GM12878 (cell line): ENCODE measurements at regions not wholly inside any gene's neighbourhood (a gene's known extent, or its start where the extent isn't known, plus 50 kb on each side); places are given as distances from the start of the nearest gene placed in this dataset.

Experiments
- ATAC-seq: fragments of 200-7000 bp; cut with Tn5 transposase; 3 replicates; pipeline ENCODE4 v1.9.1; 2020; ENCODE audit warnings: mild to moderate bottlenecking, moderate library complexity
- BruUV-seq: library from RNA; stranded (reverse); fragments of 400-500 nt; replicated peaks from 2 replicates; lab custom pipeline; 2021; lab: Mats Ljungman, UMichigan
- CTCF ChIA-PET: fragments of 300-600 bp; sonication (Branson Sonifier 250); formaldehyde crosslinking; extraction: SDS; loops from one replicate; lab custom pipeline; 2021; ENCODE audit warnings: inconsistent platforms; lab: Yijun Ruan, JAX
- POLR2A ChIA-PET: fragments of 350-600 bp; formaldehyde crosslinking; extraction: SDS; loops from one replicate; lab custom pipeline; 2021; ENCODE audit warnings: inconsistent platforms; lab: Charles Lee
- RAD21 ChIA-PET: fragments of 300-600 bp; sonication (Branson Sonifier 250); formaldehyde crosslinking; loops from one replicate; lab custom pipeline; 2023; ENCODE audit warnings: antibody characterized with exemption; ENCODE audit not compliant: unreplicated experiment; lab: Charles Lee
- SMC1A ChIA-PET: fragments of 300-600 bp; sonication (Branson Sonifier 250); formaldehyde crosslinking; loops from one replicate; lab custom pipeline; 2023; ENCODE audit not compliant: unreplicated experiment, uncharacterized antibody; lab: Charles Lee
- DNase-seq: peaks from one replicate; pipeline ENCODE4 v3.0.0-alpha.2; 2011; ENCODE audit warnings: low read depth, low spot score
- FAIRE-seq: peaks from 3 replicates; lab custom pipeline; 2011; peaks lifted over from hg19 to GRCh38; lab: Jason Lieb, UNC
- H2AFZ ChIP-seq: 2 replicates; pipeline ENCODE4 v1.6.0; 2011; ENCODE audit warnings: low read depth, low read length, control low read depth; ENCODE audit not compliant: control insufficient read depth
- H3K27ac ChIP-seq: 2 replicates; pipeline ENCODE4 v1.5.1; 2011; ENCODE audit warnings: control low read depth; ENCODE audit not compliant: control insufficient read depth, insufficient read depth
- H3K27me3 ChIP-seq, 2 experiments: replicated peaks in 1 of 2; 2 replicates each; pipeline versions ENCODE4 v1.6.0 to v1.6.1; 2011; ENCODE audit warnings: low read length in 1 of 2; ENCODE audit not compliant: control insufficient read depth in 2 of 2, insufficient read depth in 2 of 2
- H3K36me3 ChIP-seq, 2 experiments: 2 replicates each; pipeline ENCODE4 v1.5.1; 2011; ENCODE audit warnings: low read length in 1 of 2; ENCODE audit not compliant: control insufficient read depth in 2 of 2, insufficient read depth in 2 of 2
- H3K4me1 ChIP-seq: 2 replicates; pipeline ENCODE4 v1.6.1; 2011; ENCODE audit warnings: mild to moderate bottlenecking, low read length, moderate library complexity, mixed read lengths; ENCODE audit not compliant: control insufficient read depth, insufficient read depth
- H3K4me2 ChIP-seq: 2 replicates; pipeline ENCODE4 v1.6.0; 2011; ENCODE audit warnings: control low read depth; ENCODE audit not compliant: control insufficient read depth, insufficient read depth
- H3K4me3 ChIP-seq: fragments of 200-600 bp; sonication (generic); 2 replicates; pipeline ENCODE4 v1.5.1; 2016
- H3K79me2 ChIP-seq: 2 replicates; pipeline ENCODE4 v1.6.0; 2011; ENCODE audit warnings: low read length; ENCODE audit not compliant: control insufficient read depth, insufficient read depth
- H3K9ac ChIP-seq: 2 replicates; pipeline ENCODE4 v1.8.0; 2011; ENCODE audit warnings: low read length, control low read depth, mixed read lengths; ENCODE audit not compliant: control insufficient read depth, insufficient read depth
- H3K9me3 ChIP-seq: replicated peaks from 3 replicates; pipeline ENCODE4 v1.5.1; 2011; ENCODE audit warnings: mild to moderate bottlenecking, low read length; ENCODE audit not compliant: control insufficient read depth, insufficient read depth
- H4K20me1 ChIP-seq: 2 replicates; pipeline ENCODE4 v1.6.0; 2011; ENCODE audit not compliant: control insufficient read depth, insufficient read depth
- ASH2L ChIP-seq: fragments of 300-600, 200-600 bp; sonication (generic); IDR thresholded peaks from 2 replicates; pipeline ENCODE4 v1.6.1; 2017; ENCODE audit warnings: low read depth, mild to moderate bottlenecking, borderline replicate concordance
- NBN ChIP-seq: fragments of 450-650 bp; IDR thresholded peaks from 2 replicates; pipeline ENCODE4 v1.6.1; 2016
- RFX5 ChIP-seq: IDR thresholded peaks from 2 replicates; pipeline ENCODE4 v1.6.1; 2011; ENCODE audit warnings: low read depth, low read length, improper control_type of control experiment
- SMARCA5 ChIP-seq: fragments of 450-650 bp; IDR thresholded peaks from 2 replicates; pipeline ENCODE4 v1.6.1; 2017; ENCODE audit warnings: mild to moderate bottlenecking
- ZBTB33 ChIP-seq: fragments of 450-650 bp; IDR thresholded peaks from 2 replicates; pipeline ENCODE4 v1.6.1; 2017; ENCODE audit warnings: mild to moderate bottlenecking
- WGBS: methylation state at CpG from one replicate; pipeline ENCODE4 v1.1.6; 2016; ENCODE audit warnings: low lambda C conversion rate; ENCODE audit not compliant: insufficient replicate concordance, insufficient coverage; ENCODE audit errors: missing lambda C conversion rate; 5-methylcytosine and 5-hydroxymethylcytosine counted together
- in situ Hi-C: fragments of 300-500 bp; cut with MboI; formaldehyde crosslinking; loops from 9 replicates; pipeline ENCODE4 v1.14.3; 2018; ENCODE audit warnings: mixed read lengths
- intact Hi-C: fragments of 100-400 bp; cut with micrococcal nuclease; formaldehyde crosslinking; loops from one replicate; pipeline ENCODE4 v1.14.2; 2022; ENCODE audit not compliant: unreplicated experiment
- TF ChIP-seq, protein P1 (sequence below): fragments of 450-650 bp; IDR thresholded peaks from 2 replicates; pipeline ENCODE4 v1.6.1; 2017; ENCODE audit warnings: borderline replicate concordance

DNA sequence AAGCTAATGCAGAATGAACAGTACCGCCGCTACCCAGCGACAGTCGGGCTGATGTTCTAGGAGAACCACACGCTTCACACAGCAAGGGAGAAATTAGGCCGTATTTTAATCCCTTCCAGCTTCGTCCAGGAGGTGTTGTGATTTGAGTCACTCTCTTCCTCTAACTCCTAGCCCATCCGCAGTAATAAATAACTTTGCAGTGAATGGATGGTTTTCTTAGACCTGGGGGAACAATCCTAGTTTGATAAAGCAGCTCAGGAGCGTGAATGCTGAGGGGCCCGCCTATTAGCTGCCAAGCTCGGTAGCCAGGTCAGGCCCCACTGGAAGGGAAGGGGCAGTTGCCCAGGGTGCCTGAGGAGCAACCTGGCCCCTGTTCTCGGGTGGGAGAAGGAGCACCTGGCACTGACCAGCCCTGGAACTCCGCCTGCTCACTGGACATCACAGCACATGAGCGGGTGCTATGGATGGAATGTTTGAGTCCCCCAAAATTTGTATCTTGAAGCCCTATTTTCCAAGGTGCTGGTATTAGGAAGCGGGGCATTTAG lies 146.0 kb upstream of the AFDN start:
- in situ Hi-C loops (no loop called here), intact Hi-C loops (no loop called here)
- no peak overlapping the region for H2AFZ ChIP-seq
- H3K27ac ChIP-seq, result no peak overlapping the region
- SMC1A ChIA-PET, result no interaction called here
- DNase-seq (no peak), ATAC-seq (no peak), FAIRE-seq (no peak)
- CTCF ChIA-PET, result no interaction called here
- 29% methylated on average over 15 of the region's 15 CpGs for WGBS
- TF ChIP-seq NBN, result no peak
- no peak for TF ChIP-seq ZBTB33
- TF ChIP-seq, protein P1, sequence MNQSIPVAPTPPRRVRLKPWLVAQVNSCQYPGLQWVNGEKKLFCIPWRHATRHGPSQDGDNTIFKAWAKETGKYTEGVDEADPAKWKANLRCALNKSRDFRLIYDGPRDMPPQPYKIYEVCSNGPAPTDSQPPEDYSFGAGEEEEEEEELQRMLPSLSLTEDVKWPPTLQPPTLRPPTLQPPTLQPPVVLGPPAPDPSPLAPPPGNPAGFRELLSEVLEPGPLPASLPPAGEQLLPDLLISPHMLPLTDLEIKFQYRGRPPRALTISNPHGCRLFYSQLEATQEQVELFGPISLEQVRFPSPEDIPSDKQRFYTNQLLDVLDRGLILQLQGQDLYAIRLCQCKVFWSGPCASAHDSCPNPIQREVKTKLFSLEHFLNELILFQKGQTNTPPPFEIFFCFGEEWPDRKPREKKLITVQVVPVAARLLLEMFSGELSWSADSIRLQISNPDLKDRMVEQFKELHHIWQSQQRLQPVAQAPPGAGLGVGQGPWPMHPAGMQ, result no peak
- TF ChIP-seq SMARCA5, result no peak
- no peak for TF ChIP-seq ASH2L
- TF ChIP-seq RFX5, result no peak
- H3K27me3 ChIP-seq, result peaks cover 4 to 16% of the 10 kb centered on the region in 2 experiments
- H3K4me3 ChIP-seq, result no peak overlapping the region
- no peak overlapping the region for H3K4me2 ChIP-seq
- BruUV-seq, result no TSS peak
- no peaks in the 10 kb centered on the region; the same call in 1 of the 2 replicates for H4K20me1 ChIP-seq
- RAD21 ChIA-PET, result no interaction called here
- no peak overlapping the region for H3K9ac ChIP-seq
- no peaks in the 10 kb centered on the region for H3K36me3 ChIP-seq
- H3K9me3 ChIP-seq, result no peaks in the 10 kb centered on the region
- no peaks in the 10 kb centered on the region for H3K4me1 ChIP-seq
- POLR2A ChIA-PET, result interaction anchor here (1.0 kb wide), 1 partner anchor 15 kb away, joined by 4 read pairs; no protein-coding TSS in a partner anchor
- H3K79me2 ChIP-seq, result no peaks in the 10 kb centered on the region
